NCI-H510A (cell line): ENCODE measurements at regions not wholly inside any gene's neighbourhood (a gene's known extent, or its start where the extent isn't known, plus 50 kb on each side); places are given as distances from the start of the nearest gene placed in this dataset.
"Not testable (repeated sequence)": the region's sequence is repeated elsewhere in the genome, so short reads cannot be mapped to it uniquely, and the experiment has no call there.

Experiments used
- DNase-seq: peaks from one replicate; lab custom pipeline; 2025; lab: John Stamatoyannopoulos, UW

DNA sequence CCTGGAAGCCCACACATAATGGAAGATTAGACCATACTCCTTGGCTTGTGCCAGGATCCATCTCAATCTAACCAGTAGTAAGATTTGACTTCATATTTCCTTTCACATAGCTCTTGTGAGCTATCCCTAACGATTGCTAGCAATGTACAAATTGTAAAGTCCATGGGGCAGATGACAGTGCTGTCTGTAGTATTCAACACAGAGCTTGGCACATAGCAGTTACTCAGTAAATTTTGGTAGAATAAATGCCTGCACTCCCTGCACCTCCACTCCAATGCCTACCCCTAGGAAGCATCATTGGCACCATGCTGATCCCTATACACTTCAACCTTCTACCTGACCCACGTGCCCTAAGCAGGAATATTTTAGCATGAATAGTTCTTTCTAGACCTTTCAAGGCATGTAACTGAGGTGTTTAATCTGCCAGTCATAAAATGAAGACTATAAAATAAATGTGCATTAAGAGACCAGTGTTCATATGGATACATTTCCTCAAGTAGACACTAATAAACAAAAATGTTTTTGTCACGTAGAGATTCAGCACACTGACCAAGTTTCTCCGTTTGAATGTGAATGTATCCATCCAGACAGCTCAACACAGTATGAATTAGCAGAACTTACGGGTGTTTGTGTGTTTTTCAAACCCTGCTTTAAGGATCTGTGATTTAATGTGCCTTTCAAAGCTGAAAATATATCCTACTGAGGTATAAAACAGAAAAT, 98.8 kb downstream of the BMP4 start:
- DNase-seq: no peak

- DNase-seq: no peak
Measured at GRCh38 chr14:53855574-53855973, 101.1 kb downstream of the BMP4 start.

GRCh38 chr14:53855127-53855526, 101.5 kb downstream of the BMP4 start:
- DNase-seq: no peak

- no peak for DNase-seq
Measured at GRCh38 chr14:53851394-53852090, 105.1 kb downstream of the BMP4 start.

- DNase-seq: no peak
Measured at GRCh38 chr14:53850714-53851296, 105.8 kb downstream of the BMP4 start.

GRCh38 chr14:53849549-53849948, 107.1 kb downstream of the BMP4 start:
- no peak for DNase-seq

DNA sequence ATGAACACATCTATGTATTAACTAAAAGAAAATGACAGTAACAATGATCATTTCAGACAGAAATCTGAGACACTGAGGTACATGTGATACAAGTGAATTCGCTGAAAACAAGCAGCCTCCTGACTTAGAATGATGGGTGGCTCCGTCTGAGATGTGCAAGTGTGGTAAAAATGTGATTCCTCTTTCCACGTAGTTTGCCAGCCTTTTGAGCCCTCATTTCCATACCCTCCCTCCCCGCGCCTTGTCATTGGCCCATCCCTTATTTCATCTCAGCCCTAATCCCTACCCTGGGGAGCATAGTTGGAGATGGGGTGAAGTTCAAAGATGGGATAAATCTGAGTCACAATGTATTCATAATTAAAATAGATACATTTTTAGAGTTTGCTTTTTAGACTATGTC, 107.8 kb downstream of the BMP4 start:
- DNase-seq: no peak

GRCh38 chr14:53847881-53848280, 108.7 kb downstream of the BMP4 start:
- DNase-seq: no peak

DNA sequence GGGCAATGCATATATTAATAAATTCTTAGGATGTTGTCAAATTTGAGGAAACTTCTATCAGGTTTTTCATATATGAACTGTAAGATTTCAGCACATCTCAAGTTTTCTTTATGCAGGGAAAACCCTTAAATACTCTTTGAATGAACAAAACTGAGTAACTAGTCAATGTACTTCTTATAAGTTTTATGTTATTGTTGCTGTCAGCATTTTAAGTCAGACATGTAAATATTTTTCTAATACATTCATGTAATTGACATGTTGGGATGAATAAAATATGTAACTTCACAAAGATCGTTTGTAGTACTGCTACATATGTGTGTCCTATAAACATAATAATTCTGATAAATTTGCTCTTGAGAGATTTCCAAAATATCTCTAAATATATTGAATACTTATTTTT, 109.6 kb downstream of the BMP4 start:
- no peak for DNase-seq

GRCh38 chr14:53845813-53846693, 110.6 kb downstream of the BMP4 start:
- no peak for DNase-seq

DNA sequence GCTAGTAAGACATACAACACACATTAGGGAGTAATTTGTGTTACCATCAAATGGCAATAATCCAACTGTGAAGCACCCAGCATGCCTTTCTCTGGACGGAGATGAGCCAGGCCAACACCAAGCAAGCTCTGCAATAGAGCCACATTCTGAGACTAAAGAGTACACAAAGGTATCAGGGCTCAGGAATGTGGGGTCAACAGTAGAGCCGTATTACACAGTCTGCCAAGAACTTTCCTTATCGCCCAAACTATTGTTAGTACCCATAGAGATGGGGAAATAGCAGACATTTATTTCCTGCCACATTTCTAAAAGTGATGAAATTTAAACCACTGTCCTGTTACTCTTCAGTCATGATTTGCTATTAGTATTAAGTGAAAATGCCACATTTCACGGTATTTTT, 113.7 kb downstream of the BMP4 start:
- no peak for DNase-seq

- no peak for DNase-seq
Measured at GRCh38 chr14:53841109-53842099, 115.2 kb downstream of the BMP4 start.

DNA sequence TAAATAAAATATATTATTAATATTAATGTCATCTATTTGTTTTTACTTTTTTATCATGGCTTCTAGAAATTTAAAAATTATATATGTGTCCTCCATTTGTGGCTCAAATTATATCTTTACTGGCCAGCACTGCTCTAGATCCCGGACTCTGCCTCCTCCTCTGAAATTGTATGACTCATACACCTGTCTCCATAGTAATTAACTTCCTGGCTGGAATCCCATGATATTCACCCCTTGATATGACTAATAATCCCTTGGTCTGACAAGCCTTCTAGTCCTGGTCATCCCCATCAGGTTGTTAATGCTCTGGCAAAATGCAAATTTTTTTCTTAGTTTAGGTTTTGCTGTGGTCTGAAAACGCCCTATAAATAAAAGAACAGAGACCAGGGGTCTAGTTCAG, 116.2 kb downstream of the BMP4 start:
- DNase-seq: no peak

GRCh38 chr14:53838374-53838773, 118.3 kb downstream of the BMP4 start:
- DNase-seq: no peak

GRCh38 chr14:53837656-53838055, 119.0 kb downstream of the BMP4 start:
- DNase-seq: not testable (repeated sequence)

GRCh38 chr14:53836551-53836950, 120.1 kb downstream of the BMP4 start:
- DNase-seq: no peak

- DNase-seq: no peak
Measured at GRCh38 chr14:53828820-53829219, 127.8 kb downstream of the BMP4 start.

DNA sequence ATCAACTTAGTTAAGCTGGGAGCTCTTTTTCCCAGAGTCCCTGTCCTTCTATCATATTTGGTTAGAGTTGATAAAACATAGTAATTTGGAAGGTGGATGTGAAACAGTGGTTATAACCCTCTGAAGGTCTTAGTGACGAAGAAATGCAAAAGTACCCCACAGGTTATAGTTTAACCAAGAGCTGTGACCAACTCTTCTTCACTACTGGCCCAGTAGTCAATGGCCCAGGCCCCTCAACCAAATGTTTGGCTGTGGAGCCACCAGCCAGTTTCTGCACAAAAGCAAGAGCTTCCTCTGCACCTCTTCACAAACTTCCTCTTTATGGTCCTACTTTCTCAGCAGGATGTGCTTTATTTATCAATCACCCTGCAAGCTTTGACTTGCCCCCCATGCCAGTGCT, 132.6 kb downstream of the BMP4 start:
- no peak for DNase-seq

- DNase-seq: no peak
Measured at GRCh38 chr14:53814392-53814791, 142.2 kb downstream of the BMP4 start.

DNA sequence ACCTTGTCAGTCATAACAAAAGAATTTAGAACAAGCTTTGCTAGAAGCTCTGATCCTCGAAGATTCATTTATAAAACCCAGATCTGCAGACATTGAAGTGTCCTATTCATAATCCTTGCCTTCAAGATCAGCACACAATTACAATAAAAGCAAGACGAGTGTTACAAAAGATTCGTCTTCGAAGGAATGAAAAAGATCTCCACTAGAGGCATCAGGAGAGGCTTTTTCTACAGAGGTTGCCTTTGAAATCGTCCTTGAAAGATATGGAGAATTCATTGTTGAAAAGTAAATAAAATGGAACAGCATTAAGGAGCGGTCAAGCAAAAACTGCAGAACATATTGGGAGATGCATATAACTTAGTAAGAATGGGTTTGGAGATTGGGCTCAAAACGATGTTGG, 146.4 kb downstream of the BMP4 start:
- DNase-seq: no peak

- no peak for DNase-seq
Measured at GRCh38 chr14:53808042-53808441, 148.6 kb downstream of the BMP4 start.
